Activated naive CD8-positive, alpha-beta T cell (primary cell): ENCODE measurements at regions not wholly inside any gene's neighbourhood (a gene's known extent, or its start where the extent isn't known, plus 50 kb on each side); places are given as distances from the start of the nearest gene placed in this dataset.

Source experiments
- H3K27ac Mint-ChIP-seq: one replicate; pipeline ENCODE4 v1.8.0; 2021; ENCODE audit warnings: mixed read lengths
- H3K27me3 Mint-ChIP-seq: one replicate; pipeline ENCODE4 v1.8.0; 2021; ENCODE audit warnings: mixed read lengths
- H3K36me3 Mint-ChIP-seq: one replicate; pipeline ENCODE4 v1.8.0; 2021; ENCODE audit warnings: mixed read lengths
- H3K4me1 Mint-ChIP-seq: one replicate; pipeline ENCODE4 v1.8.0; 2021; ENCODE audit warnings: low read depth, mixed read lengths
- H3K4me3 Mint-ChIP-seq: one replicate; pipeline ENCODE4 v1.8.0; 2021; ENCODE audit warnings: mild to moderate bottlenecking, mixed read lengths
- H3K9me3 Mint-ChIP-seq: one replicate; pipeline ENCODE4 v1.8.0; 2021; ENCODE audit warnings: low read depth, mixed read lengths

GRCh38 chr18:1968801-1969498, 602.4 kb downstream of the METTL4 start:
- no peaks in the 10 kb centered on the region for H3K4me1 Mint-ChIP-seq
- H3K4me3 Mint-ChIP-seq, result no peak overlapping the region
- H3K27me3 Mint-ChIP-seq, result no peaks in the 10 kb centered on the region
- no peak overlapping the region for H3K27ac Mint-ChIP-seq
- no peaks in the 10 kb centered on the region for H3K9me3 Mint-ChIP-seq
- H3K36me3 Mint-ChIP-seq, result no peaks in the 10 kb centered on the region

GRCh38 chr18:1976484-1976883, 594.8 kb downstream of the METTL4 start:
- Mint-ChIP-seq H3K27me3 (no peaks in the 10 kb centered on the region), H3K27ac (no peak overlapping the region), H3K9me3 (no peaks in the 10 kb centered on the region)

GRCh38 chr18:1982056-1982455, 589.2 kb downstream of the METTL4 start:
- Mint-ChIP-seq H3K36me3 (no peaks in the 10 kb centered on the region), H3K27ac (no peak overlapping the region), H3K4me3 (no peak overlapping the region), H3K9me3 (peaks cover 5% of the 10 kb centered on the region), H3K27me3 (no peaks in the 10 kb centered on the region), H3K4me1 (no peaks in the 10 kb centered on the region)

More at GRCh38 chr18:1976484-1976883, 594.8 kb downstream of the METTL4 start:
- H3K36me3 Mint-ChIP-seq, result no peaks in the 10 kb centered on the region
- H3K4me3 Mint-ChIP-seq, result no peak overlapping the region
- H3K4me1 Mint-ChIP-seq, result no peaks in the 10 kb centered on the region

- peaks cover 5% of the 10 kb centered on the region for H3K9me3 Mint-ChIP-seq
- no peak overlapping the region for H3K4me3 Mint-ChIP-seq
- no peaks in the 10 kb centered on the region for H3K27me3 Mint-ChIP-seq
- no peak overlapping the region for H3K27ac Mint-ChIP-seq
- no peaks in the 10 kb centered on the region for H3K36me3 Mint-ChIP-seq
- no peaks in the 10 kb centered on the region for H3K4me1 Mint-ChIP-seq
Observed at GRCh38 chr18:1983746-1984515, 587.4 kb downstream of the METTL4 start.

GRCh38 chr18:1993866-1994265, 577.4 kb downstream of the METTL4 start:
- Mint-ChIP-seq H3K27ac (no peak overlapping the region), H3K4me3 (no peak overlapping the region)

GRCh38 chr18:1994471-1994870, 576.8 kb downstream of the METTL4 start:
- Mint-ChIP-seq H3K27ac (no peak overlapping the region), H3K4me3 (no peak overlapping the region), H3K9me3 (no peaks in the 10 kb centered on the region), H3K4me1 (no peaks in the 10 kb centered on the region), H3K27me3 (peaks cover 1% of the 10 kb centered on the region), H3K36me3 (no peaks in the 10 kb centered on the region)

More at GRCh38 chr18:1993866-1994265, 577.4 kb downstream of the METTL4 start:
- H3K4me1 Mint-ChIP-seq, result no peaks in the 10 kb centered on the region
- H3K9me3 Mint-ChIP-seq, result no peaks in the 10 kb centered on the region
- no peaks in the 10 kb centered on the region for H3K36me3 Mint-ChIP-seq
- H3K27me3 Mint-ChIP-seq, result peaks cover 1% of the 10 kb centered on the region

- no peaks in the 10 kb centered on the region for H3K36me3 Mint-ChIP-seq
- no peak overlapping the region for H3K4me3 Mint-ChIP-seq
- no peak overlapping the region for H3K27ac Mint-ChIP-seq
- H3K27me3 Mint-ChIP-seq, result peaks cover 1% of the 10 kb centered on the region
- H3K4me1 Mint-ChIP-seq, result no peaks in the 10 kb centered on the region
- H3K9me3 Mint-ChIP-seq, result no peaks in the 10 kb centered on the region
Observed at GRCh38 chr18:1995041-1995612, 576.2 kb downstream of the METTL4 start.

- Mint-ChIP-seq H3K27ac (no peak overlapping the region), H3K36me3 (no peaks in the 10 kb centered on the region), H3K27me3 (peaks cover 1% of the 10 kb centered on the region), H3K4me1 (no peaks in the 10 kb centered on the region), H3K9me3 (no peaks in the 10 kb centered on the region), H3K4me3 (no peak overlapping the region)
Observed at GRCh38 chr18:1998121-1998520, 573.2 kb downstream of the METTL4 start.

GRCh38 chr18:1999387-1999786, 571.9 kb downstream of the METTL4 start:
- Mint-ChIP-seq H3K9me3 (no peaks in the 10 kb centered on the region), H3K27ac (no peak overlapping the region), H3K27me3 (peaks cover 1% of the 10 kb centered on the region), H3K36me3 (no peaks in the 10 kb centered on the region), H3K4me1 (no peaks in the 10 kb centered on the region), H3K4me3 (no peak overlapping the region)

- H3K27me3 Mint-ChIP-seq, result no peaks in the 10 kb centered on the region
- H3K9me3 Mint-ChIP-seq, result no peaks in the 10 kb centered on the region
- H3K4me1 Mint-ChIP-seq, result no peaks in the 10 kb centered on the region
- no peak overlapping the region for H3K27ac Mint-ChIP-seq
- H3K36me3 Mint-ChIP-seq, result no peaks in the 10 kb centered on the region
- no peak overlapping the region for H3K4me3 Mint-ChIP-seq
Observed at GRCh38 chr18:2002151-2002550, 569.2 kb downstream of the METTL4 start.

- Mint-ChIP-seq H3K4me1 (no peaks in the 10 kb centered on the region), H3K9me3 (no peaks in the 10 kb centered on the region), H3K36me3 (no peaks in the 10 kb centered on the region), H3K27me3 (no peaks in the 10 kb centered on the region), H3K27ac (no peak overlapping the region), H3K4me3 (no peak overlapping the region)
Observed at GRCh38 chr18:2002604-2003003, 568.7 kb downstream of the METTL4 start.

GRCh38 chr18:2009942-2010697, 561.2 kb downstream of the METTL4 start:
- Mint-ChIP-seq H3K27ac (no peak overlapping the region), H3K4me3 (no peak overlapping the region), H3K27me3 (no peaks in the 10 kb centered on the region), H3K9me3 (no peaks in the 10 kb centered on the region), H3K36me3 (no peaks in the 10 kb centered on the region), H3K4me1 (no peaks in the 10 kb centered on the region)

GRCh38 chr18:2027016-2027415, 544.3 kb downstream of the METTL4 start:
- H3K4me1 Mint-ChIP-seq, result no peaks in the 10 kb centered on the region
- no peaks in the 10 kb centered on the region for H3K27me3 Mint-ChIP-seq
- no peak overlapping the region for H3K27ac Mint-ChIP-seq
- no peaks in the 10 kb centered on the region for H3K9me3 Mint-ChIP-seq
- no peaks in the 10 kb centered on the region for H3K36me3 Mint-ChIP-seq
- H3K4me3 Mint-ChIP-seq, result no peak overlapping the region

GRCh38 chr18:2027756-2028155, 543.5 kb downstream of the METTL4 start:
- Mint-ChIP-seq H3K9me3 (no peaks in the 10 kb centered on the region), H3K36me3 (no peaks in the 10 kb centered on the region), H3K27me3 (no peaks in the 10 kb centered on the region), H3K27ac (no peak overlapping the region), H3K4me1 (no peaks in the 10 kb centered on the region), H3K4me3 (no peak overlapping the region)

GRCh38 chr18:2028986-2029385, 542.3 kb downstream of the METTL4 start:
- no peaks in the 10 kb centered on the region for H3K4me1 Mint-ChIP-seq
- H3K36me3 Mint-ChIP-seq, result no peaks in the 10 kb centered on the region

More at GRCh38 chr18:2028986-2029385, 542.3 kb downstream of the METTL4 start:
- Mint-ChIP-seq H3K9me3 (no peaks in the 10 kb centered on the region), H3K4me3 (no peak overlapping the region), H3K27ac (no peak overlapping the region), H3K27me3 (no peaks in the 10 kb centered on the region)
